GM12872 (cell line): ENCODE measurements at regions not wholly inside any gene's neighbourhood (a gene's known extent, or its start where the extent isn't known, plus 50 kb on each side); places are given as distances from the start of the nearest gene placed in this dataset.

Experiments
- TF ChIP-seq, protein P1 (sequence below): IDR thresholded peaks from 3 replicates; pipeline ENCODE4 v1.5.1; 2011; ENCODE audit warnings: low read depth, mild to moderate bottlenecking, low read length, moderate library complexity; ENCODE audit not compliant: insufficient read depth

DNA sequence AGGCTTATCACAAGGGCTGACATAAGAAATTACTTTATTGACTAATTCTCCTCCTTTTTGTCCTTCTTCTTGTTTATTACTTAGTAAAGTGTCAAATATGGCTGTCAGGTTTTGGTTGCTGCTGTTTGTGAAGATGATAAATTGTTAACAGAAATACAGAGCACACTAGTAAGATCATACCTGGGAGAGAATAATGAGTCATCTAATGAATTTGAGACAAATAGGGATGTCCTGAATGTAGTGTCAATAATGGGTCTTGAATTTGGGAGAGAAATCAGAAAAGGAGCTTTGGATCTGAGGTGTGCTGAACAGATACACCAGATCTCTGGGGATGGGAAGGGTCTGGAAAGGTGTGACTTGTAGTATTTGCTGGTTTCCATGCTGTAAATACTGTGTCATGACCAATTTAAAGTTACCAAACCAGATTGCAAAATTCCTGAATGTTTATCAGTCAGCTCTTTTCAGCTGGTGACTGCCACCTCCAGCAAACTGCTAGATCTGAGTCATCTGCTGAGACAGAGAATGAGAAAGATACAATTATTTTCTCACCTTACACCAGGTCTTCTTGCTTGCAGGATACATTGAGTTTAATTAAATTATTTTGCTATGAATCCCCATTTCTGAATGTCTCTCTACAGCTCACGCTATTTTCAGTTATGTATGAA lies 76.7 kb upstream of the SATB1 start:
- TF ChIP-seq, protein P1, sequence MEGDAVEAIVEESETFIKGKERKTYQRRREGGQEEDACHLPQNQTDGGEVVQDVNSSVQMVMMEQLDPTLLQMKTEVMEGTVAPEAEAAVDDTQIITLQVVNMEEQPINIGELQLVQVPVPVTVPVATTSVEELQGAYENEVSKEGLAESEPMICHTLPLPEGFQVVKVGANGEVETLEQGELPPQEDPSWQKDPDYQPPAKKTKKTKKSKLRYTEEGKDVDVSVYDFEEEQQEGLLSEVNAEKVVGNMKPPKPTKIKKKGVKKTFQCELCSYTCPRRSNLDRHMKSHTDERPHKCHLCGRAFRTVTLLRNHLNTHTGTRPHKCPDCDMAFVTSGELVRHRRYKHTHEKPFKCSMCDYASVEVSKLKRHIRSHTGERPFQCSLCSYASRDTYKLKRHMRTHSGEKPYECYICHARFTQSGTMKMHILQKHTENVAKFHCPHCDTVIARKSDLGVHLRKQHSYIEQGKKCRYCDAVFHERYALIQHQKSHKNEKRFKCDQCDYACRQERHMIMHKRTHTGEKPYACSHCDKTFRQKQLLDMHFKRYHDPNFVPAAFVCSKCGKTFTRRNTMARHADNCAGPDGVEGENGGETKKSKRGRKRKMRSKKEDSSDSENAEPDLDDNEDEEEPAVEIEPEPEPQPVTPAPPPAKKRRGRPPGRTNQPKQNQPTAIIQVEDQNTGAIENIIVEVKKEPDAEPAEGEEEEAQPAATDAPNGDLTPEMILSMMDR, result no peak

DNA sequence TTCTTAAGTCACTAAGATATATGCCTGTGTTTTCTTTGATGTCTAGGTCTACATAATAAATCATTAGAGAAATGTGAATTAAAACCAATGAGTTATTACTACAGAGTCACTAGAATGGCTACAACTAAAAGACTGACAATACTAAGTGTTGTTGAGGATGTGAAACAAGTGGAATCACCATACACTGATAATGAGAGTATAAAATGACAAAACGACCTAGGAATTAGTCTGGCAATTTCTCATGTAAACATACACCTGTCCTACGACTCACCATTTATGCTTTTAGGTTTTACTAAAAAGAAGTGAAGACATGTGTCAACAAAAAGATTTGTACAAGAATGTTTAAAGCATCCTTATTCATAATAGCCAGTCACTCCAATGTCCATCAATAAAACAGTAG lies 75.2 kb upstream of the SATB1 start:
- TF ChIP-seq, protein P1, result no peak

GRCh38 chr3:18499301-18499700 lies 74.2 kb upstream of the SATB1 start:
- TF ChIP-seq, protein P1, result no peak

DNA sequence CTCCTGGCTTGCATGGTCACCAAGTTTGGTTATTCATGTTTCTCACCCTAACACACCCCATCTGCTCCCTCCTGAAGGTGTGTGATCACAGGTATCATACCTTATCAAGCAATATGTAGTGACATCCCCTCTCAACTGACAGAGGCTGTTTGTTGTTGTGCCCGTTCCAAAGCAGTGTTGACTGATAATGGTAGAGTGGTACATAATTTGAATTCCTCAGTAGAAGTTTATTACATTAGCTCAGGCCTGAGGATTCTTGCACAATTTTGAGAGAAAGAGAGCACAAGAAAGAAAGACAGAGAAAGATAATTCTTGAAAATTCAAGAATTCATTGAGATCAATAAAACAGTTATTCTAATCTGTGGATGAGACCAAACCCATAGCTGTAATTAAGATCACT lies 69.1 kb upstream of the SATB1 start:
- TF ChIP-seq, protein P1, result no peak

- TF ChIP-seq, protein P1, result no peak
Observed at GRCh38 chr3:18489939-18490338, 64.8 kb upstream of the SATB1 start.

DNA sequence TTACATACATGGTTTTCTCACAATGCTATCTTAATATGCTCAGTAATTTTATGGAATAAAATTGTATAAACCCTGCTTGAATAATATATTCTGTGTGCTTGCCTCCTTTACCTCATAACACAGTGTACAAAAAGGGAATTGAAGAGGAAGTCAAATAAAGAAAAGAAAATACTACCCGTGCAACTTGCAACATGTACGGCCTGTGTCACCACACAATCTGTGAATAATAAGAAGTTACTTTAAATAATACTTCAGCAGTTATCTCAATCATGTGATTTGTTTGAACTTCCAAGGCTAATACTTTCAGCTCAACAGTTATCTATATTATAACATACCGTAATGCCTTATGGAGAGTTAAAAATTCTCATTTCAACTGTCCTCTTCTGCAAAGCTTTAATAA lies 58.1 kb upstream of the SATB1 start:
- TF ChIP-seq, protein P1, result no peak

- TF ChIP-seq, protein P1, result no peak
Observed at GRCh38 chr3:18481946-18482548, 56.9 kb upstream of the SATB1 start.
